ENCODE measurements at regions not wholly inside any gene's neighbourhood (a gene's known extent, or its start where the extent isn't known, plus 50 kb on each side); places are given as distances from the start of the nearest gene placed in this dataset.

GRCh38 chr9:116090030-116090770 is 63.4 kb upstream of the PAPPA start:
- H3K9me3 ChIP-seq, result no peaks in the 10 kb centered on the region
- H3K4me1 ChIP-seq, result peaks cover 0 to 5% (median 0%) of the 10 kb centered on the region in 4 donors
- DNase-seq (ENCODE audit: low spot score in 2 of 2), result no peak
- WGBS, 2 donors, result 94 to 95% methylated on average over 1 of the region's 1 CpG
- no peak overlapping the region for H3K4me3 ChIP-seq
- H3K27ac ChIP-seq, result no peak overlapping the region
- no peaks in the 10 kb centered on the region for H3K27me3 ChIP-seq
- TF ChIP-seq EP300 (IDR thresholded peaks at IDR 0.05) (no peak), POLR2A (IDR thresholded peaks at IDR 0.05) (no peak)
- TF ChIP-seq, protein P1, sequence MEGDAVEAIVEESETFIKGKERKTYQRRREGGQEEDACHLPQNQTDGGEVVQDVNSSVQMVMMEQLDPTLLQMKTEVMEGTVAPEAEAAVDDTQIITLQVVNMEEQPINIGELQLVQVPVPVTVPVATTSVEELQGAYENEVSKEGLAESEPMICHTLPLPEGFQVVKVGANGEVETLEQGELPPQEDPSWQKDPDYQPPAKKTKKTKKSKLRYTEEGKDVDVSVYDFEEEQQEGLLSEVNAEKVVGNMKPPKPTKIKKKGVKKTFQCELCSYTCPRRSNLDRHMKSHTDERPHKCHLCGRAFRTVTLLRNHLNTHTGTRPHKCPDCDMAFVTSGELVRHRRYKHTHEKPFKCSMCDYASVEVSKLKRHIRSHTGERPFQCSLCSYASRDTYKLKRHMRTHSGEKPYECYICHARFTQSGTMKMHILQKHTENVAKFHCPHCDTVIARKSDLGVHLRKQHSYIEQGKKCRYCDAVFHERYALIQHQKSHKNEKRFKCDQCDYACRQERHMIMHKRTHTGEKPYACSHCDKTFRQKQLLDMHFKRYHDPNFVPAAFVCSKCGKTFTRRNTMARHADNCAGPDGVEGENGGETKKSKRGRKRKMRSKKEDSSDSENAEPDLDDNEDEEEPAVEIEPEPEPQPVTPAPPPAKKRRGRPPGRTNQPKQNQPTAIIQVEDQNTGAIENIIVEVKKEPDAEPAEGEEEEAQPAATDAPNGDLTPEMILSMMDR (IDR thresholded peaks at IDR 0.05), result no peak
- no peaks in the 10 kb centered on the region for H3K36me3 ChIP-seq

DNA sequence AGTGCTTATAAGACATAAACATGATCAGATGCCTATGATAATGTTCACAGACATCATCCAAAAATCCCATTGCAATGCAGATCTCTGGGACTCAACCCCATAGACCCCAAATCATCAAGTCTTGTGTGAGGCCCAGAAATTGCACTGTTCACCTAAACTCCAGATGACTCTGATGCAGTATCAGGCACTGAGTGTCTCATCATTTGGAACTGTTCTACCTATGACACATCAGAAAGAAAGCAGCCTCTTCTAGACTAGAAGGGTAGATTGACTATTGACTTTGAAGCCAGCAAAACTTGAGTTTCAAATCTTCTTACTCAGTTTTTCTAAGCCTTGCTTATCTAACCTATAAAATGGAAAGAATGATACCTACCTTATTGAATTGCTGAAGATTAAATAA is 58.7 kb upstream of the PAPPA start:
- DNase-seq (ENCODE audit: low spot score in 2 of 2), result no peak
- Histone ChIP-seq H3K9me3 (no peaks in the 10 kb centered on the region), H3K27ac (no peak overlapping the region), H3K4me1 (no peaks in the 10 kb centered on the region), H3K36me3 (no peaks in the 10 kb centered on the region), H3K27me3 (no peaks in the 10 kb centered on the region), H3K4me3 (no peak overlapping the region)
- TF ChIP-seq, protein P1 (IDR thresholded peaks at IDR 0.05), result no peak
- TF ChIP-seq POLR2A (IDR thresholded peaks at IDR 0.05) (no peak), EP300 (IDR thresholded peaks at IDR 0.05) (no peak)

GRCh38 chr9:116095403-116095802 is 58.2 kb upstream of the PAPPA start:
- Histone ChIP-seq H3K27me3 (no peaks in the 10 kb centered on the region), H3K4me1 (no peaks in the 10 kb centered on the region), H3K27ac (no peak overlapping the region), H3K9me3 (no peaks in the 10 kb centered on the region), H3K4me3 (no peak overlapping the region), H3K36me3 (no peaks in the 10 kb centered on the region)
- WGBS, 2 donors, result 65 to 93% methylated on average over 2 of the region's 2 CpGs
- TF ChIP-seq EP300 (IDR thresholded peaks at IDR 0.05) (no peak), POLR2A (IDR thresholded peaks at IDR 0.05) (no peak)
- TF ChIP-seq, protein P1 (IDR thresholded peaks at IDR 0.05), result no peak
- DNase-seq (ENCODE audit: low spot score in 2 of 2), result no peak

- Histone ChIP-seq H3K4me3 (no peak overlapping the region), H3K4me1 (no peaks in the 10 kb centered on the region), H3K27me3 (no peaks in the 10 kb centered on the region), H3K36me3 (no peaks in the 10 kb centered on the region), H3K27ac (no peak overlapping the region), H3K9me3 (no peaks in the 10 kb centered on the region)
- 68 to 69% methylated on average over 4 of the region's 4 CpGs for WGBS, 2 donors
- TF ChIP-seq, protein P1 (IDR thresholded peaks at IDR 0.05), result no peak
- no peak for TF ChIP-seq EP300 (IDR thresholded peaks at IDR 0.05)
- TF ChIP-seq POLR2A (IDR thresholded peaks at IDR 0.05), result no peak
- no peak for DNase-seq (ENCODE audit: low spot score in 2 of 2)
Measured at GRCh38 chr9:116096046-116096445, 57.5 kb upstream of the PAPPA start.

GRCh38 chr9:116096853-116097252 is 56.7 kb upstream of the PAPPA start:
- no peak for TF ChIP-seq POLR2A (IDR thresholded peaks at IDR 0.05)
- no peak for TF ChIP-seq EP300 (IDR thresholded peaks at IDR 0.05)
- TF ChIP-seq, protein P1 (IDR thresholded peaks at IDR 0.05), result no peak
- no peaks in the 10 kb centered on the region for H3K27me3 ChIP-seq
- no peak overlapping the region for H3K27ac ChIP-seq
- H3K9me3 ChIP-seq, result no peaks in the 10 kb centered on the region
- no peak overlapping the region for H3K4me3 ChIP-seq
- no peaks in the 10 kb centered on the region for H3K4me1 ChIP-seq
- WGBS, 2 donors, result 26 to 39% methylated on average over 3 of the region's 3 CpGs
- no peak for DNase-seq (ENCODE audit: low spot score in 2 of 2)
- H3K36me3 ChIP-seq, result no peaks in the 10 kb centered on the region

Data from tibial nerve (tissue), 4 donors.